ENCODE measurements at regions not wholly inside any gene's neighbourhood (a gene's known extent, or its start where the extent isn't known, plus 50 kb on each side); places are given as distances from the start of the nearest gene placed in this dataset.

GRCh38 chr15:35753486-35753885 lies 207.5 kb upstream of the DPH6 start:
- no peaks in the 10 kb centered on the region for H3K4me1 ChIP-seq
- TF ChIP-seq CTCF (IDR thresholded peaks at IDR 0.05), result no peak
- no peaks in the 10 kb centered on the region for H3K27me3 ChIP-seq
- WGBS, 2 donors, result 65% methylated on average over 3 of the region's 3 CpGs
- no peaks in the 10 kb centered on the region for H3K9me3 ChIP-seq
- no peak overlapping the region for H3K4me3 ChIP-seq
- no peak for DNase-seq
- ATAC-seq, result no peak
- no peaks in the 10 kb centered on the region for H3K36me3 ChIP-seq
- FAIRE-seq, result no peak
- no peak overlapping the region for H3K27ac ChIP-seq
- intact Hi-C loops (cut with DNase I), result no loop called here

DNA sequence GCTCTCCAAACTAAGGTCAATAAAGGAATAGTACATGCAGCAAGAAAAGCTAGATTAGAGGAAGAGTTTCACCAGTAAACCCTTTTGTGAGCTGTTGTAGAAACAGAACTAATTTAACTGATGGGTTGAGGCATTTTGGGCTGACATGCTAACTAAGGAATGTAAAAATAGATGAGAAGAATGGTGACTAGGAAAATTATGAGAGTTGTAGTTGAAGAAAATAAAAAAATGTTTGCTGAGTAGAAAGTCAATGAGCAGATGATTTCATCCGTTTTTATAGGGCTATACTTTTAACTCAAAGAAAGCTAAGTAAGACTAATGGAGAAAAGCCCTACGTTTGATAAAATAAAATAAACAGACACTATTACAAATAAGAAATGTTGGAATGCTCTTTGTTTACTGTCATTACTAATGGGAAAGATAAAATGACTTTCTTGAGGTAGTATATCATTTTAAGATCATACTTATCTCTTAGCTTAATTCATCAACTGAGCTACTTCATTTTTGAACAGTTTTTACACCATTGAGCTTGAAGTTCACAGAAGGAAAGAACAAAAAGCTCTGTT lies 209.4 kb upstream of the DPH6 start:
- intact Hi-C loops (cut with DNase I), result no loop called here
- DNase-seq (no peak), FAIRE-seq (no peak), ATAC-seq (no peak)
- no peaks in the 10 kb centered on the region for H3K4me1 ChIP-seq
- no peak for TF ChIP-seq CTCF (IDR thresholded peaks at IDR 0.05)
- 48 to 52% methylated on average over 2 of the region's 2 CpGs for WGBS, 2 donors
- H3K9me3 ChIP-seq, result no peaks in the 10 kb centered on the region
- H3K27me3 ChIP-seq, result no peaks in the 10 kb centered on the region
- no peak overlapping the region for H3K4me3 ChIP-seq
- H3K27ac ChIP-seq, result no peak overlapping the region
- H3K36me3 ChIP-seq, result no peaks in the 10 kb centered on the region

- no peak for DNase-seq
- intact Hi-C loops (cut with DNase I), result no loop called here
- WGBS, 2 donors, result 65 to 73% methylated on average over 3 of the region's 3 CpGs
- Histone ChIP-seq H3K36me3 (no peaks in the 10 kb centered on the region), H3K27ac (no peak overlapping the region), H3K27me3 (no peaks in the 10 kb centered on the region), H3K9me3 (no peaks in the 10 kb centered on the region), H3K4me1 (no peaks in the 10 kb centered on the region), H3K4me3 (no peak overlapping the region)
- FAIRE-seq, result no peak
- no peak for TF ChIP-seq CTCF (IDR thresholded peaks at IDR 0.05)
- no peak for ATAC-seq
Measured at GRCh38 chr15:35756623-35757022, 210.7 kb upstream of the DPH6 start.

GRCh38 chr15:35757361-35757760 lies 211.4 kb upstream of the DPH6 start:
- ATAC-seq (no peak), DNase-seq (no peak), FAIRE-seq (no peak)
- H3K27me3 ChIP-seq, result no peaks in the 10 kb centered on the region
- intact Hi-C loops (cut with DNase I), result no loop called here
- no peaks in the 10 kb centered on the region for H3K9me3 ChIP-seq
- no peaks in the 10 kb centered on the region for H3K4me1 ChIP-seq
- H3K4me3 ChIP-seq, result no peak overlapping the region
- no peak for TF ChIP-seq CTCF (IDR thresholded peaks at IDR 0.05)
- 93% methylated on average over 2 of the region's 2 CpGs for WGBS, 2 donors
- H3K36me3 ChIP-seq, result no peaks in the 10 kb centered on the region
- H3K27ac ChIP-seq, result no peak overlapping the region

DNA sequence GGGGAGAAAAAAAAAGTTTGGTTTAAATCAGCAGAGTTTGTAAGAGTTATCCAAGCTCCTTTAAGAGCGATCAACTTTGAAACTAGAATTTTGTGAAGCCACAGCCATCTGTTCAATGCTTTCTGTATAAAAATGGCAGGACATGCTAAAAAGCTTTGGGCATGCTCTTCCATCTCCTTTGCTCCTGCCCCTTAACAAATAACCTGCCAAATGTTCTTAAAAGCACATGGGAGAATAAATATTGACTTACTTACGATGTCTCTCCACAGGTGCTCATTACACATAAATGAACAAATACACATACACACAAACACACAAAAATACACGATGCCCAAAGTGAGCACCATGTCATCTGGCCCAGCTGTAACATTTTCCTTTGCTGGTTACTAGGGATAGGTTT lies 211.8 kb upstream of the DPH6 start:
- Histone ChIP-seq H3K4me3 (no peak overlapping the region), H3K27ac (no peak overlapping the region), H3K9me3 (no peaks in the 10 kb centered on the region), H3K36me3 (no peaks in the 10 kb centered on the region), H3K27me3 (no peaks in the 10 kb centered on the region), H3K4me1 (no peaks in the 10 kb centered on the region)
- intact Hi-C loops (cut with DNase I), result no loop called here
- 52 to 53% methylated on average over 3 of the region's 3 CpGs for WGBS, 2 donors
- ATAC-seq (peak; percentile 24 to 89 (median 66)), FAIRE-seq (no peak), DNase-seq (no peak)
- TF ChIP-seq CTCF (IDR thresholded peaks at IDR 0.05), result no peak

All from pancreas (tissue), 10 donors.